ENCODE measurements at regions not wholly inside any gene's neighbourhood (a gene's known extent, or its start where the extent isn't known, plus 50 kb on each side); places are given as distances from the start of the nearest gene placed in this dataset.
A peak's percentile ranks its signal among the peaks of the same experiment; 100 is the strongest.
"Not testable (repeated sequence)": the region's sequence is repeated elsewhere in the genome, so short reads cannot be mapped to it uniquely, and the experiment has no call there.

DNA sequence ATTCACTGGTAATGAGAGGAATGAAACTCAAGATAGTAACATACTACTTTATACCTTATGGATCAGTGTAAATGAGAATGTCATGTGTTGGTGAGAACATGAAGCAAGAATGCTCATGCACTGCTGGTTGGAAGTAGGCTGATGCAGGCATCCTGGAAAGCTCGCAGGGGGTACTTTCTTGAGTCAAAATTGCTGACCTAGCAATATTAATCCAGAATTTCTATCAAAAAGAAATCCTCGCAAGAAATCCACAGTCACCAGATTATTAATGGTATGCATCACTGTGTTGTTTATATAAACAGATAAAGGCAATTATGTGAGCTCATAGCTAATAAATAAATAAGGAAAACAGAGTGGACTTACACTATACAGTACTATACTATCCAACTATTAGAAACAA, 713.7 kb upstream of the PKDCC start:
- Histone ChIP-seq H3K9me3 (no peaks in the 10 kb centered on the region), H3K4me3 (no peak overlapping the region), H3K4me1 (no peaks in the 10 kb centered on the region), H3K36me3 (no peaks in the 10 kb centered on the region), H3K27me3 (no peaks in the 10 kb centered on the region), H3K27ac (no peak overlapping the region)
- DNase-seq (no peak), ATAC-seq (no peak), FAIRE-seq (no peak)
- TF ChIP-seq, protein P1, sequence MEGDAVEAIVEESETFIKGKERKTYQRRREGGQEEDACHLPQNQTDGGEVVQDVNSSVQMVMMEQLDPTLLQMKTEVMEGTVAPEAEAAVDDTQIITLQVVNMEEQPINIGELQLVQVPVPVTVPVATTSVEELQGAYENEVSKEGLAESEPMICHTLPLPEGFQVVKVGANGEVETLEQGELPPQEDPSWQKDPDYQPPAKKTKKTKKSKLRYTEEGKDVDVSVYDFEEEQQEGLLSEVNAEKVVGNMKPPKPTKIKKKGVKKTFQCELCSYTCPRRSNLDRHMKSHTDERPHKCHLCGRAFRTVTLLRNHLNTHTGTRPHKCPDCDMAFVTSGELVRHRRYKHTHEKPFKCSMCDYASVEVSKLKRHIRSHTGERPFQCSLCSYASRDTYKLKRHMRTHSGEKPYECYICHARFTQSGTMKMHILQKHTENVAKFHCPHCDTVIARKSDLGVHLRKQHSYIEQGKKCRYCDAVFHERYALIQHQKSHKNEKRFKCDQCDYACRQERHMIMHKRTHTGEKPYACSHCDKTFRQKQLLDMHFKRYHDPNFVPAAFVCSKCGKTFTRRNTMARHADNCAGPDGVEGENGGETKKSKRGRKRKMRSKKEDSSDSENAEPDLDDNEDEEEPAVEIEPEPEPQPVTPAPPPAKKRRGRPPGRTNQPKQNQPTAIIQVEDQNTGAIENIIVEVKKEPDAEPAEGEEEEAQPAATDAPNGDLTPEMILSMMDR (IDR thresholded peaks at IDR 0.05): no peak
- WGBS, 2 donors: 68 to 82% methylated on average over 2 of the region's 2 CpGs
- intact Hi-C loops (cut with DNase I): no loop called here

DNA sequence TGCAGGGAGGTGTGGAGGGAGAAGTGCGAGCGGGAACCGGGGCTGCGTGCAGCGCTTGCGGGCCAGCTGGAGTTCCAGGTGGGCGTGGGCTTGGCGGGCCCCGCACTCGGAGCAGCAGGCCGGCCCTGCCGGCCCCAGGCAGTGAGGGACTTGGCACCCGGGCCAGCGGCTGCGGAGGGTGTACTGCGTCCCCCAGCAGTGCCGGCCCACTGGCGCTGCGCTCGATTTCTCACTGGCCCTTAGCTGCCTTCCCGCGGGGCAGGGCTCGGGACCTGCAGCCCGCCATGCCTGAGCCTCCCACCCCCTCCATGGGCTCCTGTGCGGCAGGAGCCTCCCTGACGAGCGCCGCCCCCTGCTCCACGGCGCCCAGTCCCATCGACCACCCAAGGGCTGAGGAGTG, 712.2 kb upstream of the PKDCC start:
- H3K27ac ChIP-seq; H3K4me1 ChIP-seq; H3K36me3 ChIP-seq; H3K4me3 ChIP-seq; intact Hi-C loops (cut with DNase I); ATAC-seq; H3K9me3 ChIP-seq; FAIRE-seq; H3K27me3 ChIP-seq: not testable (repeated sequence)
- WGBS, 2 donors: 87 to 94% methylated on average over 18 to 31 of the region's 31 CpGs
- peak in 1 of 6 donors; percentile 41 for DNase-seq

DNA sequence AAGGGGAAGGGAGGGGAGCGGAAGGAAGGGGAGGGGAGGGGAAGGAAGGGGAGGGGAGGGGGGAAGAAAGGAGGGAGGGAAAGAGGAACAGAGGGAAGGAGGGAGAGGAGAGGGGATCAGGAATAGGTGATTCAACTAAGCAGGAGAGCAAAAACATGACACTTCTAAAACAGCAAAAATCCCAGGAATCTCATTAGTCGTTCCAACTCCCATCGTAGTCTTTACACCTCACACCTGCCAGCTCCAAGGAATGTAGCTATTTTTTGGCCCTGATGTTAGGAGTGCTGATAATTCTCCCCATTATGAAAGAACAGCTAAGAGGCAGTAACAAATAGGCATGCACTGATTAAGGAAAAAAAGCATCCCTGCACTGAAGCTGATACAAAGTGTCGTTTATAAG, 709.9 kb upstream of the PKDCC start:
- 7 to 22% methylated on average over 3 to 4 of the region's 4 CpGs for WGBS, 2 donors
- peak in 1 of 4 donors; percentile 68 for ATAC-seq
- intact Hi-C loops (cut with DNase I): no loop called here

DNA sequence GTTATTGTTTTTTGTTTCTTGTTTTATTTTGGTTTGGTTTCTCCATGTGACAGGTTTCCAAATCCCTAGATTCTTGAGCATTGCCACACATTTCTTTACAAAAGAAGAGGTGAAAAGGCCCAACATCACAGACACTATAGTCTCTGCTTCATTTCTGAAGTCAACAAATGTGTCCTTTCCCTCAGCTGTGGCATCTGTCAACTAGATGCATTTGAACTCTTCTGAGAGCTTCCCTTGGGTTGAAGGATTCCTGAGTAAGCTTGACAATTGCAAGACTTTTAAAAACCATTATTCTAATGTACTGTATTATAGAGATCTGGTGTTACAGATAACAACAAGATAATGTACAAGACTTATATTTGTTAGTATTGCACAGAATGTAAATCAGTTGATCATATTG, 703.3 kb upstream of the PKDCC start:
- no peak for ATAC-seq
- TF ChIP-seq, protein P1 (IDR thresholded peaks at IDR 0.05): no peak
- no peak for FAIRE-seq
- Histone ChIP-seq H3K27ac (no peak overlapping the region), H3K9me3 (no peaks in the 10 kb centered on the region), H3K4me3 (no peak overlapping the region), H3K27me3 (no peaks in the 10 kb centered on the region), H3K36me3 (no peaks in the 10 kb centered on the region), H3K4me1 (no peaks in the 10 kb centered on the region)
- intact Hi-C loops (cut with DNase I): no loop called here
- DNase-seq: no peak

More for the DNA sequence above, 709.9 kb upstream of the PKDCC start:
- Histone ChIP-seq H3K36me3 (no peaks in the 10 kb centered on the region), H3K9me3 (no peaks in the 10 kb centered on the region), H3K4me3 (no peak overlapping the region), H3K27me3 (no peaks in the 10 kb centered on the region), H3K27ac (no peak overlapping the region), H3K4me1 (no peaks in the 10 kb centered on the region)
- no peak for FAIRE-seq
- TF ChIP-seq, protein P1 (IDR thresholded peaks at IDR 0.05): no peak
- DNase-seq: no peak

DNA sequence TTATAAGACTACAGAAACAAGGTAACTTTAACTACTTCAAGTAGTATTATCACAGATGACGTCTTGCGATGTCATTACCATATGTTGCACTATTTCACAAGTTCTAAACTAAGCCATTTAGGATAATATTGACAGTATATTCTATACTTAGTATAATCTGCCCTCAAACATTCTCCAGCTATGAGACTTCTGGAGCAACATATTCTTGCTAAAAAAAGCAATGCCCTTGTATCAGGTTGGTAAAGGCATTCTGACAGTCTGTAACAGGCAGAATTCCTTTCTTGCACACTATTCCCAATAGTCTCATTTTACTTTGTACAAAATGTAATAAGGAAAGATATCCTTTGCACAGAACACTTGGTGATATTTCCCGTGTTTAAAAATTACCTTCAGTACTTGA, 694.8 kb upstream of the PKDCC start:
- no peak overlapping the region for H3K27ac ChIP-seq
- no peaks in the 10 kb centered on the region for H3K4me1 ChIP-seq
- intact Hi-C loops (cut with DNase I): no loop called here
- TF ChIP-seq, protein P1 (IDR thresholded peaks at IDR 0.05): no peak
- DNase-seq (no peak), FAIRE-seq (no peak), ATAC-seq (no peak)
- H3K4me3 ChIP-seq: no peak overlapping the region
- no peaks in the 10 kb centered on the region for H3K9me3 ChIP-seq
- H3K36me3 ChIP-seq: no peaks in the 10 kb centered on the region
- 72 to 76% methylated on average over 3 of the region's 3 CpGs for WGBS, 2 donors
- peaks cover 0 to 3% (median 0%) of the 10 kb centered on the region in 4 donors for H3K27me3 ChIP-seq

DNA sequence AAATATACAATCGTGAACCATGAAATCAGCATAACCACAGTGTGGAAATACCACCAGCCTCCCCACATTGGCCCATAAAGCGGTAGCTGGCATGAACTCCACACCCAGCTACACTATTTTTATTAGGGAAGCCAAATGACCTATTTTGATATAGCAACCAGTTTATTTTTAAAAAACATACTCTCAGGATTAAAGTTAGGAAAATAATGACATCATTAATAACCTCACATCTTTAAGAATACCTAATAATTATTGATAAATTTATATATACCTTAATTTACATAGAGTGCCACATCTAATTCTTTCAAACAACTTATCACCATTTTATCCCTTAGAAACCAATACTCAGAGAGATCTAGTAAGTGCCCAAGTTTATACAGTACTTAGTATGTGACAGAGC, 692.0 kb upstream of the PKDCC start:
- FAIRE-seq: no peak
- Histone ChIP-seq H3K27me3 (peaks cover 0 to 3% (median 0%) of the 10 kb centered on the region in 4 donors), H3K36me3 (no peaks in the 10 kb centered on the region), H3K4me1 (no peaks in the 10 kb centered on the region), H3K27ac (no peak overlapping the region), H3K4me3 (no peak overlapping the region), H3K9me3 (no peaks in the 10 kb centered on the region)
- 60 to 90% methylated on average over 2 of the region's 2 CpGs for WGBS, 2 donors
- intact Hi-C loops (cut with DNase I): no loop called here
- no peak for DNase-seq
- TF ChIP-seq, protein P1 (IDR thresholded peaks at IDR 0.05): no peak
- ATAC-seq: no peak

All from pancreas (tissue), 10 donors.